Skeletal muscle satellite cell (primary cell): ENCODE measurements at regions not wholly inside any gene's neighbourhood (a gene's known extent, or its start where the extent isn't known, plus 50 kb on each side); places are given as distances from the start of the nearest gene placed in this dataset.
"Not testable (repeated sequence)": the region's sequence is repeated elsewhere in the genome, so short reads cannot be mapped to it uniquely, and the experiment has no call there.

Experiments used
- H3K27me3 ChIP-seq: 2 replicates; pipeline ENCODE4 v1.7.0; 2013; ENCODE audit warnings: low read length; ENCODE audit not compliant: control insufficient read depth, insufficient read depth
- H3K36me3 ChIP-seq: 2 replicates; pipeline ENCODE4 v1.7.0; 2013; ENCODE audit warnings: mild to moderate bottlenecking, control low read depth, low read length; ENCODE audit not compliant: insufficient read depth
- H3K4me1 ChIP-seq: 2 replicates; pipeline ENCODE4 v1.7.0; 2013; ENCODE audit warnings: low read length; ENCODE audit not compliant: control insufficient read depth, insufficient read depth
- H3K4me2 ChIP-seq: 2 replicates; pipeline ENCODE4 v1.7.0; 2013; ENCODE audit warnings: mild to moderate bottlenecking, low read length
- H3K4me3 ChIP-seq: 2 replicates; pipeline ENCODE4 v1.7.0; 2013; ENCODE audit warnings: low read length
- H3K9ac ChIP-seq: 2 replicates; pipeline ENCODE4 v1.7.0; 2013; ENCODE audit warnings: mild to moderate bottlenecking, low read depth, low read length, moderate library complexity
- H3K9me3 ChIP-seq: replicated peaks from 2 replicates; pipeline ENCODE4 v1.7.0; 2013; ENCODE audit warnings: mild to moderate bottlenecking, control low read depth, low read length

DNA sequence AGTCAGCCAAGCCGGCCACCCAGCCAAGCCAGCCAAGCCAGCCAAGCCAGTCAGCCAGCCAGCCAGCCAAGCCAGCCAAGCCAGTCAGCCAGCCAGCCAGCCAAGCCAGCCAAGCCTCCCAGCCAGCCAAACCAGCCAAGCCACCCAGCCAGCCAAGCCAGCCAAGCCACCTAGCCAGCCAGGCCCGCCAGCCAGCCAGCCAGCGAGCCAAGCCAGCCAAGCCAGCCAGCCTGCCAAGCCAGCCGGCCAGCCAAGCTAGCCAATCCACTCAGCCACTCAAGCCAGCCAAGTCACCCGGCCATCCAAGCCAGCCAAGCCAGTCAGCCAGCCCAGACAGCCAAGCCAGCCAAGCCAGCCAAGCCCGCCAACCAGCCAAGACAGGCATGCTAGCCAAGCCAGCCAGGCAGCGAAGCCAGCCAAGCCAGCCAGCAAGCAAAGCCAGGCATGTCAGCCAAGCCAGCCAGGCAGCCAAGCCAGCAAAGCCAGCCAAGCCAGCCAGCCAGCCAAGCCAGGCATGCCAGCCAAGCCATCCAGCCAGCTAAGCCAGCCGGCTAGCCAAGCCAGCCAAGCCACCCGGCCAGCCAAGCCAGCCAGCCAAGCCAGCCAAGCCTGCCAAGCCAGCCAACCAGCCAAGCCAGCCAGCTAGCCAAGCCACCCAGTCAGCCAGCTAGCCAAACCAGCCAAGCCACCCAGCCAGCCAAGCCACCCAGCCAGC, 351.2 kb upstream of the PLGLB2 start:
- H3K4me1 ChIP-seq, H3K4me2 ChIP-seq, H3K9ac ChIP-seq, H3K9me3 ChIP-seq, H3K27me3 ChIP-seq, H3K36me3 ChIP-seq, H3K4me3 ChIP-seq: not testable (repeated sequence)

- H3K4me3 ChIP-seq, result not testable (repeated sequence)
Measured at GRCh38 chr2:87397276-87398065, 350.4 kb upstream of the PLGLB2 start.

GRCh38 chr2:87398567-87399305, 349.2 kb upstream of the PLGLB2 start:
- H3K36me3 ChIP-seq, H3K9ac ChIP-seq, H3K4me1 ChIP-seq, H3K27me3 ChIP-seq, H3K4me3 ChIP-seq, H3K4me2 ChIP-seq, H3K9me3 ChIP-seq: not testable (repeated sequence)

More at GRCh38 chr2:87397276-87398065, 350.4 kb upstream of the PLGLB2 start:
- not testable (repeated sequence) for H3K4me1 ChIP-seq, H3K9me3 ChIP-seq, H3K36me3 ChIP-seq, H3K27me3 ChIP-seq, H3K9ac ChIP-seq, H3K4me2 ChIP-seq

DNA sequence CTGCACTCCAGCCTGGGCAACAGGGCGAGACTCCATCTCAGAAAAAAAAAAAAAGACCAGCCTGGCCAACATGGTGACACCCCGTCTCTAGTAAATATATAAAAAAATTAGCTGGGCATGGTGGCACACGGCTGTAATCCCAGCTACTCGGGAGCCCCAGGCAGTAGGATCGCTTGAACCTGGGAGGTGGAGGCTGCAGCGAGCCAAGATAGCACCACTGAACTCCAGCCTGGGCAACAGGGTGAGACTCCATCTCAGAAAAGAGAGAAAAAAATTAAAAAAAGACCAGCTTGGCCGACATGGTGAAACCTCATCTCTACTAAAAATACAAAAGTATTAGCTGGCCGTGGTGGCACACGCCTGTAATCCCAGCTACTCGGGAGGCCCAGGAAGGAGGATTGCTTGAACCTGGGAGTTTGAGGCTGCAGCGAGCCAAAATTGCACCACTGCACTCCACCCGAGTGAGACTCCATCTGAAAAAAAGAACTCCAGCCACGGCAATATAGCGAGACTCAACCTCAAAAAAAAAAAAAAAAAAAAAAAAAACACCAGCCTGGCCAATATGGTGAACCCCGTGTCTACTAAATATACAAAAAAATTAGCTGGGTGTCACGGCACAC, 346.1 kb upstream of the PLGLB2 start:
- H3K4me1 ChIP-seq, result no peaks in the 10 kb centered on the region
- H3K27me3 ChIP-seq, result no peaks in the 10 kb centered on the region
- no peak overlapping the region for H3K4me3 ChIP-seq
- H3K9ac ChIP-seq, result no peak overlapping the region
- no peaks in the 10 kb centered on the region for H3K9me3 ChIP-seq
- H3K4me2 ChIP-seq, result no peak overlapping the region
- H3K36me3 ChIP-seq, result no peaks in the 10 kb centered on the region

DNA sequence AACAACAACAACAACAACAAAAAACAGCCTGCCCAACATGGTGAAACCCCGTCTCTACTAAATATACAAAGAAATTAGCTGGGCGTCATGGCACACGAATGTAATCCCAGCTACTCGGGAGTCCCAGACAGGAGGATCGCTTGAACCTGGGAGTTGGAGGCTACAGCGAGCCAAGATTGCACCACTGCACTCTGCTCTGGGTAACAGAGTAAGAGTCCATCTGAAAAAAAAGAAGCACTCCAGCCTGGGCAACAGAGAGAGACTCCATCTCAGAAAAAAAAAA, 344.1 kb upstream of the PLGLB2 start:
- Histone ChIP-seq H3K9me3 (no peaks in the 10 kb centered on the region), H3K27me3 (no peaks in the 10 kb centered on the region), H3K4me1 (no peaks in the 10 kb centered on the region), H3K9ac (no peak overlapping the region), H3K4me3 (no peak overlapping the region), H3K4me2 (no peak overlapping the region), H3K36me3 (no peaks in the 10 kb centered on the region)

GRCh38 chr2:87404411-87405255, 343.3 kb upstream of the PLGLB2 start:
- not testable (repeated sequence) for H3K36me3 ChIP-seq, H3K27me3 ChIP-seq, H3K4me3 ChIP-seq

DNA sequence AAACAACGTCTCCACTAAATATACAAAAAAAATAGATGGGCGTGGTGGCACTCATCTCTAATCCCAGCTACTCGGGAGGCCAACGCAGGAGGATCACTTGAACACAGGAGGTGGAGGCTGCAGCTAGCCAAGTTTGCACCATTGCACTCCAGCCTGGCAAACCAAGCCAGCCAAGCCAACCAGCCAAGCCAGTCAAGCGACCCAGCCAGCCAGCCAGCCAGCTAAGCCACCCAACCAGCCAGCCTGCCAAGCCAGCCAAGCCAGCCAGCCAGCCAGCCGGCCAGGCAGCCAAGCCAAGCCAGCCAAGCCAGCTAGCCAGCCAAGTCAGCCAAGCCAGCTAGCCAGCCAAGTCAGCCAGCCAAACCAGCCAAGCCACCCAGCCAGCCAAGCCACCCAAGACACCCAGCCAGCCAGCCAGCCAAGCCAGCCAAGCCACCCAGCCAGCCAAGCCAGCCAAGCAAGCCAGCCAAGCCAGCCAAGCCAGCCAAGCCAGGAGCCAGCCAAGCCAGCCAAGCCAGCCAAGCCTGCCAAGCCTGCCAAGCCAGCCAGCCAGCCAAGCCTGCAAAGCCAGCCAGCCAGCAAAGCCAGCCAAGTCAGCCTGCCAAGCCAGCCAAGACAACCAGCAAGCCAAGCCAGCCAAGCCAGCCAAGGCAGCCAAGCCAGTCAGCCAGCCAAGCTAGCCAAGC, 342.2 kb upstream of the PLGLB2 start:
- not testable (repeated sequence) for H3K27me3 ChIP-seq, H3K9me3 ChIP-seq, H3K4me3 ChIP-seq, H3K9ac ChIP-seq, H3K36me3 ChIP-seq, H3K4me1 ChIP-seq, H3K4me2 ChIP-seq

More at GRCh38 chr2:87404411-87405255, 343.3 kb upstream of the PLGLB2 start:
- H3K9me3 ChIP-seq, H3K4me2 ChIP-seq, H3K9ac ChIP-seq, H3K4me1 ChIP-seq: not testable (repeated sequence)

DNA sequence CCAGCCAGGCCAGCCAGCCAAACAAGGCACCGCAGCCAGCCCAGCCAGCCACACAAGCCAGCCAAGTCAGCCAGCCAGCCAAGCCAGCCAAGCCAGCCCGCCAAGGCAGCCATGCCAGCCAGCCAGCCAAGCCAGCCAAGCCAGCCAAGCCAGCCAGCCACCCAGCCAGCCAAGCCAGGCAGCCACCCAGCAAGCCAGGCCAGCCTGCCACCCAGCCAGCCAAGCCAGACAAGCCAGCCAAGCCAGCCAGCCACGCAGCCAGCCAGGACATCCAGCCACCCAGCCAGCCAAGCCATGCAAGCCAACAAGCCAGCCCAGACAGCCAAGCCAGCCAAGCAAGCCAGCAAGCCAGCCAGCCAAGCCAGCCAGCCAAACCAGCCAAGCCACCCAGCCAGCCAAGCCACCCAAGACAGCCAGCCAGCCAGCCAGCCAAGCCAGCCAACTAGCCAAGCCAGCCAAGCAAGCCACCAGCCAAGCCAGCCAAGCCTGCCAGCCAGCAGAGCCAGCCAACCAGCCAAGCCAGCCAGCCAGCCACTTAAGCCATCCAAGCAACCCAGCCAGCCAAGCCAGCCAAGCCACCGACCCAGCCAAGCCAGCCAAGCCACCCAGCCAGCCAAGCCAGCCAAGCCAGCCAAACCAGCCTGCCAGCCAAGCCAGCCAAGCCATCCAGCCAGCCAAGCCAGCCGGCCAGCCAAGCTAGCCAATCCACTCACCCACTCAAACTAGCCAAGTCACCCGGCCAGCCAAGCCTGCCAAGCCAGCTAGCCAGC, 341.3 kb upstream of the PLGLB2 start:
- not testable (repeated sequence) for H3K4me3 ChIP-seq, H3K4me1 ChIP-seq

DNA sequence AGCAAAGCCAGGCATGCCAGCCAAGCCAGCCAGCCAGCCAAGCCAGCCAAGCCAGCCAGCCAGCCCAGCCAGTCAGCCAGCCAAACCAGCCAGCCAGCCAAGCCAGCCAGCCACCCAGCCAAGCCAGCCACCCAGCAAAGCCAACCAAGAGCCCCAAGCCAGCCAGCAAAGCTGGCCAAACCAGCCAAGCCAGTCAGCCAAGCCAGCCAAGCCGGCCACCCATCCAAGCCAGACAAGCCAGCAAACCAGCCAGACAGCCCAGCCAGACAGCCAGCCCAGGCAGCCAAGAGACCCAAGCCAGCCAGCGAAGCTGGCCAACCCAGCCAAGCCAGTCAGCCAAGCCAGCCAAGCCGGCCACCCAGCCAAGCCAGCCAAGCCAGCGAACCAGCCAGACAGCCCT, 338.3 kb upstream of the PLGLB2 start:
- not testable (repeated sequence) for H3K9me3 ChIP-seq, H3K27me3 ChIP-seq, H3K4me2 ChIP-seq, H3K9ac ChIP-seq, H3K4me3 ChIP-seq, H3K36me3 ChIP-seq, H3K4me1 ChIP-seq

More for the DNA sequence above, 341.3 kb upstream of the PLGLB2 start:
- H3K9me3 ChIP-seq, H3K4me2 ChIP-seq, H3K9ac ChIP-seq, H3K36me3 ChIP-seq, H3K27me3 ChIP-seq: not testable (repeated sequence)

DNA sequence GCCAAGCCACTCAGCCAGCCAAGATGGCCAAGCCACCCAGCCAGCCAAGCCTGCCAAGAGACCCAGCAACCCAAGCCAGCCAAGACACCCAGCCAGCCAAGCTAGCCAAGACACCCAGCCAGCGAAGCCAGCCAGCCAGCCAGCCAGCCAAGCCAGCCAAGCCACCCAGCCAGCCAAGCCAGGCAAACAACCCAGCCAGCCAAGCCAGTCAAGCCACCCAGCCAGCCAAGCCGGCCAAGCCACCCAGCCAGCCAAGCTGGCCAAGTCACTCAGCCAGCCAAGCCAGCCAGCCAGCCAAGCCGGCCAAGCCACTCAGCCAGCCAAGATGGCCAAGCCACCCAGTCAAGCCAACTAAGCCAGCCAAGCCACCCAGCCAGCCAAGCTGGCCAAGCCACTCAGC, 337.5 kb upstream of the PLGLB2 start:
- H3K36me3 ChIP-seq, H3K4me2 ChIP-seq, H3K27me3 ChIP-seq, H3K4me1 ChIP-seq, H3K9me3 ChIP-seq, H3K4me3 ChIP-seq, H3K9ac ChIP-seq: not testable (repeated sequence)
